ENCODE measurements at regions not wholly inside any gene's neighbourhood (a gene's known extent, or its start where the extent isn't known, plus 50 kb on each side); places are given as distances from the start of the nearest gene placed in this dataset.

GRCh38 chr3:162365066-162365719 is 868.6 kb downstream of the OTOL1 start:
- Histone ChIP-seq H3F3A (ENCODE audit: low read depth) (no peaks in the 10 kb centered on the region), H3K9me2 (replicated peaks; ENCODE audit: low read depth, low read length) (no peaks in the 10 kb centered on the region)

GRCh38 chr3:162366166-162366766 is 869.7 kb downstream of the OTOL1 start:
- TF ChIP-seq EZH2phosphoT487 (IDR thresholded peaks at IDR 0.05; ENCODE audit: borderline replicate concordance), result no peak
- no peak for TF ChIP-seq CTCF (conservative IDR thresholded peaks at IDR 0.05; ENCODE audit: low read length)
- H3K9me2 ChIP-seq (replicated peaks; ENCODE audit: low read depth, low read length), result no peaks in the 10 kb centered on the region
- no peaks in the 10 kb centered on the region for H4K20me1 ChIP-seq (ENCODE audit: insufficient read depth, low read length, poor library complexity, severe bottlenecking)
- no peak overlapping the region for H3K4me3 ChIP-seq (ENCODE audit: low read length, poor library complexity, severe bottlenecking)
- no peaks in the 10 kb centered on the region for H3K9me3 ChIP-seq (ENCODE audit: insufficient read depth, low read depth, low read length)
- H3K4me1 ChIP-seq (ENCODE audit: insufficient read depth, low read length, poor library complexity, severe bottlenecking), result peaks cover 20% of the 10 kb centered on the region
- H3K4me2 ChIP-seq (ENCODE audit: low read depth, low read length, poor library complexity, severe bottlenecking), result peak overlapping the region; percentile 39
- H2AFZ ChIP-seq (ENCODE audit: low read length), result no peak overlapping the region
- no peaks in the 10 kb centered on the region for H3K36me3 ChIP-seq (ENCODE audit: insufficient read depth, low read length)
- H3K9ac ChIP-seq (ENCODE audit: low read depth, low read length, poor library complexity, severe bottlenecking), result no peak overlapping the region
- H3K27me3 ChIP-seq (ENCODE audit: insufficient read depth, low read length, poor library complexity, severe bottlenecking), result no peaks in the 10 kb centered on the region
- no peaks in the 10 kb centered on the region for H3K79me2 ChIP-seq (ENCODE audit: insufficient read depth, low read length)
- no peaks in the 10 kb centered on the region for H3F3A ChIP-seq (ENCODE audit: low read depth)

More at GRCh38 chr3:162365066-162365719, 868.6 kb downstream of the OTOL1 start:
- H3K4me3 ChIP-seq (ENCODE audit: low read length, poor library complexity, severe bottlenecking), result no peak overlapping the region
- H3K79me2 ChIP-seq (ENCODE audit: insufficient read depth, low read length), result no peaks in the 10 kb centered on the region
- peak overlapping the region; percentile 51; the same call in 1 of the 2 replicates for H2AFZ ChIP-seq (ENCODE audit: low read length)
- H3K27me3 ChIP-seq (ENCODE audit: insufficient read depth, low read length, poor library complexity, severe bottlenecking), result no peaks in the 10 kb centered on the region
- TF ChIP-seq CTCF (conservative IDR thresholded peaks at IDR 0.05; ENCODE audit: low read length), result no peak
- no peak for TF ChIP-seq EZH2phosphoT487 (IDR thresholded peaks at IDR 0.05; ENCODE audit: borderline replicate concordance)
- H3K4me1 ChIP-seq (ENCODE audit: insufficient read depth, low read length, poor library complexity, severe bottlenecking), result peaks cover 14% of the 10 kb centered on the region
- H3K9ac ChIP-seq (ENCODE audit: low read depth, low read length, poor library complexity, severe bottlenecking), result no peak overlapping the region
- H4K20me1 ChIP-seq (ENCODE audit: insufficient read depth, low read length, poor library complexity, severe bottlenecking), result no peaks in the 10 kb centered on the region
- no peaks in the 10 kb centered on the region for H3K9me3 ChIP-seq (ENCODE audit: insufficient read depth, low read depth, low read length)
- H3K36me3 ChIP-seq (ENCODE audit: insufficient read depth, low read length), result no peaks in the 10 kb centered on the region
- H3K4me2 ChIP-seq (ENCODE audit: low read depth, low read length, poor library complexity, severe bottlenecking), result peak overlapping the region; percentile 39

DNA sequence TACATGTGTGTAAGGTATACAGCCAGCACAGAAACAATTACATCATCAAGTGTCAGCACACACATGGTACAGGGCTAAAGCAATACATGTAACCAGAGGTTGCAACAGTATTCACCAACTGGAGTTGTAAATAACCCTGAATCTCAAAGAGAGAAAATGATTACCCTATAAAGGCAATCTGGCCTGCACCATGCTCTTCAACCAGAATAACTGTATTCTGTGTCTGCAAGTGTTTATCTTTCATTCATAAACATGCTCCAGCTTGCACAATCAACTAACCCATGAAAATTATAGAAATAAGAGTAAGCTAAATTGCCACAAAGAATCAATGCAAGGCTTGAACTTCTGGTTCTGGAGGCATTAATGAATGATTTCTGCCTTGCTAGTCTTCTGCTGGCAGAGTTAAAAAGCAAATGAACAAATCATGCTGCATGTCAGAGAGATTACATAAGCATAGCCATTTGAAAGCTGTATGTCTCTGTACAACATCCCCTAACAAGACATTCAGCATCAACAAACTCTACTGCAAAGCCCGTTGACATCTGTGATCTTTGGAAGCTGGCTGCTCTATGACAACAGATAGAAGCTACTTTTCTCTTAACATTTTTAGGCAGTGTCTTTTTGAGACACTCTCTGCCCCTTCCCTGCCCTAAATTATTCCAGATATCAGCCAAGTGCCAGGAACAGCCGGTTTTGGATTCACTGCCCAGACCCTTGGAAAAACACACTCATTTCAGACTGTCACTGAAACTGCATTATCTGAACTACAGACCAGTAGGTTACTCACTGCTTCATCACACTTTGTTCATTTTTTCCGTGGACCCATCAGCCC is 871.0 kb downstream of the OTOL1 start:
- H3K79me2 ChIP-seq (ENCODE audit: insufficient read depth, low read length), result no peaks in the 10 kb centered on the region
- H3F3A ChIP-seq (ENCODE audit: low read depth), result no peaks in the 10 kb centered on the region
- H3K4me2 ChIP-seq (ENCODE audit: low read depth, low read length, poor library complexity, severe bottlenecking), result no peak overlapping the region
- H3K36me3 ChIP-seq (ENCODE audit: insufficient read depth, low read length), result no peaks in the 10 kb centered on the region
- H3K4me1 ChIP-seq (ENCODE audit: insufficient read depth, low read length, poor library complexity, severe bottlenecking), result peaks cover 20% of the 10 kb centered on the region
- TF ChIP-seq CTCF (conservative IDR thresholded peaks at IDR 0.05; ENCODE audit: low read length) (no peak), EZH2phosphoT487 (IDR thresholded peaks at IDR 0.05; ENCODE audit: borderline replicate concordance) (no peak)
- H3K27me3 ChIP-seq (ENCODE audit: insufficient read depth, low read length, poor library complexity, severe bottlenecking), result no peaks in the 10 kb centered on the region
- no peak overlapping the region for H3K4me3 ChIP-seq (ENCODE audit: low read length, poor library complexity, severe bottlenecking)
- H3K9me3 ChIP-seq (ENCODE audit: insufficient read depth, low read depth, low read length), result no peaks in the 10 kb centered on the region
- H4K20me1 ChIP-seq (ENCODE audit: insufficient read depth, low read length, poor library complexity, severe bottlenecking), result no peaks in the 10 kb centered on the region
- no peaks in the 10 kb centered on the region for H3K9me2 ChIP-seq (replicated peaks; ENCODE audit: low read depth, low read length)
- H3K9ac ChIP-seq (ENCODE audit: low read depth, low read length, poor library complexity, severe bottlenecking), result no peak overlapping the region
- 0 out of 2 replicates have a peak overlapping the region, but pooled peaks have one; percentile 42 for H2AFZ ChIP-seq (ENCODE audit: low read length)

Measured in Loucy (cell line).